OCI-LY7 (cell line): ENCODE measurements at regions not wholly inside any gene's neighbourhood (a gene's known extent, or its start where the extent isn't known, plus 50 kb on each side); places are given as distances from the start of the nearest gene placed in this dataset.

Source experiments
- CTCF ChIP-seq: fragments of 200-600 bp; sonication (generic); conservative IDR thresholded peaks from 2 replicates; pipeline ENCODE4 v1.5.1; 2014; ENCODE audit warnings: mild to moderate bottlenecking, antibody characterized with exemption, low read length, moderate library complexity, mixed read lengths
- EZH2phosphoT487 ChIP-seq: fragments of 200-600 bp; sonication (generic); IDR thresholded peaks from 2 replicates; pipeline ENCODE4 v1.6.1; 2018; ENCODE audit warnings: low read depth, borderline replicate concordance, mild to moderate bottlenecking, mixed run types, antibody characterized with exemption, low read length, moderate library complexity, mixed read lengths

- TF ChIP-seq CTCF = no peak
- TF ChIP-seq EZH2phosphoT487 = no peak
Observed at GRCh38 chr3:106327696-106328025, 458.8 kb upstream of the CBLB start.
